ENCODE measurements at regions not wholly inside any gene's neighbourhood (a gene's known extent, or its start where the extent isn't known, plus 50 kb on each side); places are given as distances from the start of the nearest gene placed in this dataset.

DNA sequence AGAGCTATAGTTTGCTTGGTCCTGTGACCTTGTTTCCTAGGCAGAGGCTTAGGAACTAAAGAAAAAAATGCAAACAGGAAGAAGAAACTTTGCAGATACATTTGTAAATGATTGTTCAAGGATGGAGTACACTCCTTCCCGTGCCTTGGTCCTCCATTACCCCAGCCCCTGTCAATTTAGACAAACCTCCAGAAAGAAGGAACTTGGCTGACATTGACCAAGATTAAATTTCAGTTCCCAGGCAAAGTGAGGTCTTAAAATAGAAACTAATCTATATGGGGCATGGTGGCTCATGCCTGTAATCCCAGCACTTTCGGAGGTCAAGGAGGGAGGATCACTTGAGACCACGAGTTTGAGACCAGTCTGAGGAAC is 179.9 kb upstream of the FN1 start:
- H3K9ac ChIP-seq: no peak overlapping the region
- peaks cover 9 to 31% of the 10 kb centered on the region in 2 experiments; a peak in 3 of 4 replicates for H3K4me1 ChIP-seq (ENCODE audit: control insufficient read depth in 1 of 2, insufficient read depth in 2 of 2, low read depth in 1 of 2, low read length in 1 of 2)
- no peaks in the 10 kb centered on the region for H4K20me1 ChIP-seq (ENCODE audit: insufficient read depth)
- H3K4me2 ChIP-seq: no peak overlapping the region
- no peaks in the 10 kb centered on the region for H3K36me3 ChIP-seq (replicated peaks in 1 of 2; ENCODE audit: control insufficient read depth in 1 of 2, insufficient read depth in 2 of 2, low read length in 1 of 2)
- TF ChIP-seq, protein P1, sequence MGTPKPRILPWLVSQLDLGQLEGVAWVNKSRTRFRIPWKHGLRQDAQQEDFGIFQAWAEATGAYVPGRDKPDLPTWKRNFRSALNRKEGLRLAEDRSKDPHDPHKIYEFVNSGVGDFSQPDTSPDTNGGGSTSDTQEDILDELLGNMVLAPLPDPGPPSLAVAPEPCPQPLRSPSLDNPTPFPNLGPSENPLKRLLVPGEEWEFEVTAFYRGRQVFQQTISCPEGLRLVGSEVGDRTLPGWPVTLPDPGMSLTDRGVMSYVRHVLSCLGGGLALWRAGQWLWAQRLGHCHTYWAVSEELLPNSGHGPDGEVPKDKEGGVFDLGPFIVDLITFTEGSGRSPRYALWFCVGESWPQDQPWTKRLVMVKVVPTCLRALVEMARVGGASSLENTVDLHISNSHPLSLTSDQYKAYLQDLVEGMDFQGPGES (IDR thresholded peaks at IDR 0.05; ENCODE audit: low read depth, low read length): no peak
- TF ChIP-seq YY1 (IDR thresholded peaks at IDR 0.05; ENCODE audit: low read depth) (no peak), MEF2A (IDR thresholded peaks at IDR 0.05; ENCODE audit: borderline replicate concordance, low read depth) (no peak), FOXM1 (IDR thresholded peaks at IDR 0.05; ENCODE audit: low read depth) (no peak), MXI1 (IDR thresholded peaks at IDR 0.05; ENCODE audit: low read depth, low read length) (no peak), FOSL2 (IDR thresholded peaks at IDR 0.05; ENCODE audit: borderline replicate concordance, low read depth) (no peak), ELF1 (IDR thresholded peaks at IDR 0.05) (no peak), JUND (IDR thresholded peaks at IDR 0.05) (no peak), SIN3A (IDR thresholded peaks at IDR 0.05; ENCODE audit: borderline replicate concordance, low read depth, low read length) (no peak), RCOR1 (IDR thresholded peaks at IDR 0.05; ENCODE audit: low read length) (no peak), RFX5 (IDR thresholded peaks at IDR 0.05; ENCODE audit: low read length) (no peak), NFIC (IDR thresholded peaks at IDR 0.05; ENCODE audit: borderline replicate concordance) (no peak), SMC3 (IDR thresholded peaks at IDR 0.05; ENCODE audit: low read depth, low read length) (no peak), TAF1 (IDR thresholded peaks at IDR 0.05; ENCODE audit: borderline replicate concordance, low read depth, low read length) (no peak)
- TF ChIP-seq, protein P2, sequence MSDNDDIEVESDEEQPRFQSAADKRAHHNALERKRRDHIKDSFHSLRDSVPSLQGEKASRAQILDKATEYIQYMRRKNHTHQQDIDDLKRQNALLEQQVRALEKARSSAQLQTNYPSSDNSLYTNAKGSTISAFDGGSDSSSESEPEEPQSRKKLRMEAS (IDR thresholded peaks at IDR 0.05; ENCODE audit: low read depth): no peak
- TF ChIP-seq, protein P3, sequence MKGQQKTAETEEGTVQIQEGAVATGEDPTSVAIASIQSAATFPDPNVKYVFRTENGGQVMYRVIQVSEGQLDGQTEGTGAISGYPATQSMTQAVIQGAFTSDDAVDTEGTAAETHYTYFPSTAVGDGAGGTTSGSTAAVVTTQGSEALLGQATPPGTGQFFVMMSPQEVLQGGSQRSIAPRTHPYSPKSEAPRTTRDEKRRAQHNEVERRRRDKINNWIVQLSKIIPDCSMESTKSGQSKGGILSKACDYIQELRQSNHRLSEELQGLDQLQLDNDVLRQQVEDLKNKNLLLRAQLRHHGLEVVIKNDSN (IDR thresholded peaks at IDR 0.05; ENCODE audit: borderline replicate concordance, low read depth): no peak
- TF ChIP-seq, protein P4, sequence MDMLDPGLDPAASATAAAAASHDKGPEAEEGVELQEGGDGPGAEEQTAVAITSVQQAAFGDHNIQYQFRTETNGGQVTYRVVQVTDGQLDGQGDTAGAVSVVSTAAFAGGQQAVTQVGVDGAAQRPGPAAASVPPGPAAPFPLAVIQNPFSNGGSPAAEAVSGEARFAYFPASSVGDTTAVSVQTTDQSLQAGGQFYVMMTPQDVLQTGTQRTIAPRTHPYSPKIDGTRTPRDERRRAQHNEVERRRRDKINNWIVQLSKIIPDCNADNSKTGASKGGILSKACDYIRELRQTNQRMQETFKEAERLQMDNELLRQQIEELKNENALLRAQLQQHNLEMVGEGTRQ (IDR thresholded peaks at IDR 0.05; ENCODE audit: borderline replicate concordance, low read depth, low read length): no peak
- TF ChIP-seq, protein P5, sequence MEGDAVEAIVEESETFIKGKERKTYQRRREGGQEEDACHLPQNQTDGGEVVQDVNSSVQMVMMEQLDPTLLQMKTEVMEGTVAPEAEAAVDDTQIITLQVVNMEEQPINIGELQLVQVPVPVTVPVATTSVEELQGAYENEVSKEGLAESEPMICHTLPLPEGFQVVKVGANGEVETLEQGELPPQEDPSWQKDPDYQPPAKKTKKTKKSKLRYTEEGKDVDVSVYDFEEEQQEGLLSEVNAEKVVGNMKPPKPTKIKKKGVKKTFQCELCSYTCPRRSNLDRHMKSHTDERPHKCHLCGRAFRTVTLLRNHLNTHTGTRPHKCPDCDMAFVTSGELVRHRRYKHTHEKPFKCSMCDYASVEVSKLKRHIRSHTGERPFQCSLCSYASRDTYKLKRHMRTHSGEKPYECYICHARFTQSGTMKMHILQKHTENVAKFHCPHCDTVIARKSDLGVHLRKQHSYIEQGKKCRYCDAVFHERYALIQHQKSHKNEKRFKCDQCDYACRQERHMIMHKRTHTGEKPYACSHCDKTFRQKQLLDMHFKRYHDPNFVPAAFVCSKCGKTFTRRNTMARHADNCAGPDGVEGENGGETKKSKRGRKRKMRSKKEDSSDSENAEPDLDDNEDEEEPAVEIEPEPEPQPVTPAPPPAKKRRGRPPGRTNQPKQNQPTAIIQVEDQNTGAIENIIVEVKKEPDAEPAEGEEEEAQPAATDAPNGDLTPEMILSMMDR (IDR thresholded peaks at IDR 0.05): no peak
- no peak overlapping the region for H3K4me3 ChIP-seq (ENCODE audit: low read depth in 2 of 2, low read length in 1 of 2)
- 65% methylated on average over 3 of the region's 3 CpGs for WGBS (ENCODE audit: low lambda C conversion rate)
- H3K79me2 ChIP-seq (ENCODE audit: insufficient read depth): no peaks in the 10 kb centered on the region
- H3K27me3 ChIP-seq (ENCODE audit: insufficient read depth): no peaks in the 10 kb centered on the region
- H3K9me3 ChIP-seq: no peaks in the 10 kb centered on the region
- CTCF ChIA-PET: no interaction called here
- peaks cover 31% of the 10 kb centered on the region for H3F3A ChIP-seq (replicated peaks; ENCODE audit: insufficient read depth)
- POLR2A ChIA-PET: no interaction called here
- H2AFZ ChIP-seq (ENCODE audit: low read depth): no peak overlapping the region
- H3K9me2 ChIP-seq: no peaks in the 10 kb centered on the region
- peak overlapping the region in 1 of 2 experiments; percentile 9; a peak in 1 of 4 replicates for H3K27ac ChIP-seq (ENCODE audit: low read depth in 2 of 2, low read length in 1 of 2)
- DNase-seq: no peak

Measured in SK-N-SH (cell line).